CD4-positive, alpha-beta T cell treated with Interleukin-12 subunit alpha and Interleukin-12 subunit beta, for 1 hour (primary cell): ENCODE measurements at regions not wholly inside any gene's neighbourhood (a gene's known extent, or its start where the extent isn't known, plus 50 kb on each side); places are given as distances from the start of the nearest gene placed in this dataset.

Experiments used
- DNase-seq: peaks from one replicate; pipeline ENCODE4 v3.0.0-alpha.2; 2020

DNA sequence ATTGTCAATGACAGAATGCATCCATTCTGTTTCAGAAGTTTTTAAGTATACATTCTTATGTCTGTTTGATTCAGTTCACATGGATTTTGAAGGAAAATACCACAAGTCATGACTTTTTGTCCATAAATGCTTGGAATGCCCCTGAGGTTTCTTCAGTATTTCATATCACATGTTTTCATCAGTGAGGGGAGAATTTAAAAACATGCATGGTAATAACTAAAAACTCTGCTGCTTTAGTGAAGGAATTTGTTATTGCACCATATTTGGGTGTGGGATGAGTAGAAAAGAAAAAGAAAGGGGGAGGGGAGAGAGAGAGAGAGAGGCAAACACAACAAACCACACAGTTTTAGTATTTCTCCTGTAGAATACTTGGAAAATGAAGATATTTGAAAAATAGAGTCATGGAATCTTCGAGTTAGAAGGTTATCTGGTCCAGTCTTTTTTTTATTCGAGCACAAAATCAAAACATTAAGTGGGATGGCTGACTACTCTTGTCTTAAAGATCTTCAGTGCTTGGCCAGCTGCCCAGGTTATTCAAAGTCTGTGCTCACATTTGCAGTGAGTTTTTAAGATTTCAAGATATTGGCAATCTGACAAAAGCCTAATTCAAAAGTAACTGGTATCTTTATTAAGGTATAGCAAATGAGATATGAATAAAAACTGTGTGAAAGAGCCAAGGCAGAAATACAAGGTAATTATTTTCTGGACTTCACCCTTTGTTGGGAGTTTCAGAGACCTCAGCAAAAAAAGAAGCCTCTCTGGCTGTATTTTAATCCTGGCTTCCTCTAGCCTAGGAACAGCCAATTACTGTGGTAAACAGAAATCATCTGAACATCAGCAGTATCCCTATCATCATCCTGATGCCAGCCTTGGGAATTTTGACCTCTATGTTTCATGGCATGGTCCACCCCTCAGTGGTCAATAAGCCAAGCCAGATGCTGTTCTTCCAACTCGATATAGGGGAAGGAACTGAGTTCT, 687.9 kb upstream of the CITED2 start:
- no peak for DNase-seq

- no peak for DNase-seq
Observed at GRCh38 chr6:140061110-140062042, 686.9 kb upstream of the CITED2 start.

- no peak for DNase-seq
Observed at GRCh38 chr6:140059947-140060346, 685.5 kb upstream of the CITED2 start.

DNA sequence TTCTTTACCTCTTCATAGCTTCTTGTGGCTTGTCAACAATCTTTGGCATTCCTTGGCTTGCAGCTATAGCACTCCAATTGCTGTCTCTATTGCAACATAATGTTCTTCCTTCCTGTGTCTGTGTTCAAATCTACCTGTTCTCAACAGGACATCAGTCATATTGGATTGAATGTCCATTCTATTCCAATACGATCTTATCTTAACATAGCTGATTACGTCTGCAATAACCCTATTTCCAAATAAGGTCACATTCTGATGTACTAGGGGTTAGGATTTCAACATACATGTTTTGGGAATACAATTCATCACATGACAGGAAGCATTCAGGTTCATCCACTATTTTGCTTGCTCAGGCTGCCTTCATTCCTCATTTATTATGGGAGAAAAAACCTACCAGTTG, 684.4 kb upstream of the CITED2 start:
- DNase-seq, result no peak

GRCh38 chr6:140052736-140053729, 678.6 kb upstream of the CITED2 start:
- no peak for DNase-seq

DNA sequence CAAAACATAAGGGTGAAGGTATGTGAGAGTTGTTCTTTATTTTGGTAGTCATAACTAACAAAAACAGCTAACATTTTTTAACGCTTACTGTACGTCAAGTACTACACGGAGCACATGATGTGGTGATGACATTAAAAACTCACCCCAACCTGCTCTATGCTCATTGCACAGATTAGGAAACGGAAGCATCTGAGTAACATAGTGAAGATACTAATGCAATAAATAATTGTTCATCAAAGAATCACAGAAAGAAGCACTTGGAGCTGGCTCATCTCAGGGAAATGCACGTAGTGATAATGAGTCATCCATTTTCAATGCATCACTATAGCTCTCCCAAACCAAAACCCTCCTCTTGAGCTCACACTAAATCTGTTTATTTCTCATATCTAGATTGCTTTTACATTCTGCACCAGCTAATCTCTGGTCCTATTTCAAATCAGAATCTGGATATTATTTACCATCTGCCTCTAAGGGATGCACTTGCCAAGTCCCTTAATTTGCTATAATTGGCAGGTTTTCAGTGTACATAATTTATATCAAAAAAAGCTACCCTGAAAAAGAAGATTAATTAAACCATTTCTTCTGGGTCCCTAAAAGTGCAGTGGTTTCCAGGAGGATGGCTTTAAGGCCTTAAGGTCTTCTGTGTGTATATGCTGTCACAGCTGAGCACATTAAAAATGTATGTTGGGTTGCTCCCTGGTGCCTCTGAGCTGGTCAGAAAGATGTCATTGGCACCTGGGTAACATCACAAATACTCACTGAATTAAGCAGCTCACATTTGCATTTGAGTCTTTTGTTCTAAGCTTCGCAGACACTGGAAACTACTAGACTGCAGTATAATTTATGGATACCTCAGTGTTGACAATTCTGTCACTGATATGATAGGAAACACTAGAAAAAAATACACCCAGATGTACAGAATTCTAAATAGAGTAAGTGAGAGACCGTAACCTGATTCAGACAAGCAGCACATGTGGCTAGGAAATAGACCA, 677.4 kb upstream of the CITED2 start:
- no peak for DNase-seq

GRCh38 chr6:140050101-140050995, 675.9 kb upstream of the CITED2 start:
- DNase-seq, result no peak

DNA sequence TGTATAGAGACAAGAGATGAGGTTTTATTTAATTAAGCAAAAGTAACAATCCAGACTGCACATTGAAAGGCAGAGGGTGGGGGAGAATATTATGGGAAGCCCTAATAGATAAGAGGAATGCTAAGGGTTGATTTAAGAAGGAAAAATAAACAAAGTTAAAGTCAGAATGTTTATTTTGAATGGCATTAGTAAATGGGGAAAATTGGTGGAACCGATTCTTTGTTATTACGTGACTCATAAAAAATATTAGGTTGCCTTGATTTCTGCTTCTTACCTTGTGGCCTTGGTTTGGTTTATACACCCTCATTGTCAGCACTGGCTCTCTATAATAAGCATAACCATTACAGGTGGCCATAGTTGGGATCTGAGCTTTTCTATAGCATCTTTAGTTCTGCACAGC, 674.8 kb upstream of the CITED2 start:
- DNase-seq, result no peak

DNA sequence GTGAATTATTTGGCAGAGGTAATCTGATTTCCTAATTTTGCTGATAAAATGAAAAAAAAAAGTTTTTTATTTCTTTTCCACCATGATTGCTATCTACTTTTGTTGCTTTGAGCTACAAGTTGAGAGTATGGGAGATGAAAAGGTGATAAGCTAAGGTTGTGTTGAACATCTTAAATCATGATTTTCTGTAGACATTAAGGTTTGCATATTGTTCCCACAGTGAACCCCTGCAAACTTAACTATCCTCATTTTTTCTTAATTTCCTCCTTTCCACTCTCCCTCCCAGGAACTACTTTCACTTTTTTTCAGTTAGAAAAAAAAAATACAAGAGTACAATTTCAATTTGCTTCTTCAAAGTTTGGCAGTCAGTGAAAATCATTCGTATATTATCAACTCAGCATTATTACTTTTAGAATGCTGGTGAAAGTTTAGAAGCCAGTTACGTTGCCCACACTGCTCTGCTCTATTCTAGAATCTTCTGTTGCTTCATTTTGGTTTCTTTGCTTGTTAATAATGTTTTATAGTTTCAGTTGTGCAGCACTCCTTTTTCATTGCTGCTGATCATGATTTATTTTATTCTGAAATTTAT, 673.8 kb upstream of the CITED2 start:
- DNase-seq, result no peak

GRCh38 chr6:140047321-140047720, 672.9 kb upstream of the CITED2 start:
- no peak for DNase-seq

DNA sequence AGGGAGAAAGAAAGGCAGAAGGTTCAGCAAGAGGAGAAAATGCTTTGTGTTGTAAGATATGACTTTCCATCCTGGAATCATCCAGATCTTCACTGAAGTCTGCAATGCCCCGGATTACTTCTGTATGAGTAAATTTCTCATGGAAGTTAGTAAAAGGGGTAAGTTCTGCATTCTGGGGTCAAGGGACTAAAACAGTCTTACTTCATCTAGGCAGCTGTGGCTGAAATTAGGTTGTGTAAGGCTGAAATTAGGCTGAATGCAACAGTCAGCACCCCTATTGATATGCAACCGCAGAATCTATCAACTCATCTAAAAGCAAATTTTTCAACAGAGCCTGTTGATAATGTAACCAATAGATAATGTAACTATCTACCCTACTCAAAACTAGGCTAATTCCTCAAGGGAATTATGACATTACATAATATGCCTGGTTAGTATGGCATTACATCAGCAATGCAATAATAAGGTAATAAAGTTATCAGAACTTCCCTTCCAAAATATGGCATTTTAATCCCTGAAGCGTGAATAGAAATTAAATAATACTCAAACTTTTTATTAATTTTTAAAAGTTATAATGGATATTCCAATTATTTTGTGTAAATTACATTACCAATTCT, 671.7 kb upstream of the CITED2 start:
- DNase-seq, result no peak

GRCh38 chr6:140045116-140045515, 670.7 kb upstream of the CITED2 start:
- no peak for DNase-seq

GRCh38 chr6:140044626-140045025, 670.2 kb upstream of the CITED2 start:
- no peak for DNase-seq

GRCh38 chr6:140043762-140044378, 669.4 kb upstream of the CITED2 start:
- DNase-seq, result no peak

DNA sequence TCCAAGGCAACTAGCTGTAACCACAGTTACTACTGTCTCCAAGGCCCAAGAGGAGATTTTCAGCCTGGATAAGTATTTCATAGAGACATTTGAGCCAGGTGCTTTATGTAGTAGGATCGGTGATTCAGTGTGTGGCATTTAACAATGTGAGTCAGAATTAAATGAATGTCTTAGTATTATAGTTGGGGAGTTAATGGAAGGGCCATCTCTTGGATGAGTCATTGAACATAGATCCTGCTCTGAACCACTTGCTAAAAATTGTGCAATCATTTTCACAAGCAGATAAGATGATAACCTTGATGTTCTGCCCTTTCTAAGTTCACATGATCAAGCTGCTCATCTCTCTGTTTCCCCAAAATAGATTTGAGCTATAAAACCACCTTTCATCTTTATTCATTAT, 668.9 kb upstream of the CITED2 start:
- DNase-seq, result no peak

DNA sequence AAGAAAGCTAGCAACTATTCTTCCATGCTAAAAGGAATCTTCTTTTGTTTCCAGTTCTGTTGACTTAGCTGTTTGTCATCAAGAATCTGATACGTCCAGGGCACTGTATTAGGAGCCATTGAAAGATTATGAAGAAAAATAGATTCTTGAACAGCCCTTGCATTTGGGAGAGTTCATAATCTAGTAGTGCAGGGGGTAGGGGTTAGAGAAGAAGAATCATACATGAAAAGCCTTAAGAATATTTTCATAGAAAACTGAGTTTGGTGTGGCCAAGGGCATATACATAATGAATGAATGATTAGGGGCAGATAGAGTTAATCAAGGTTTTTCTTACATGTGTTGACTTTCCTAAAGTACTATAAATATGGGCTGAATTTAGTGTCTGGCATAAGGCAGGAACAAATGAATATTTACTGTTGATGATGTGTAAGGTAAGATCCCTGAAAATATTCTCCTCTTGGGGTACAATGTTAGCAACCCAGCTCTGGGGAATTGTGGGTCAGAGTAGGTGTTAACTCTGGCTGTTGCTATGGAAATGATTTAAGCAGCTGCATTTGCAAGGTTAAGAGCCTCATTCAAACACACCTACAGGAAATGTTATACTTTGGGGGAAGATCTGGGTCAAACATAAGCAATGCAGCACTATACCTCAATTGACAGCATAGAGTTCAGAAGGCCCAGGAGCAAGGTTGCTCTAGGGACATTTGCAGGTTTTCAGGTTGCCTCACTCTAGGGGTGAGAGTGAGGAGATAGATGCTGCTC, 667.3 kb upstream of the CITED2 start:
- no peak for DNase-seq

- DNase-seq, result no peak
Observed at GRCh38 chr6:140041056-140041455, 666.6 kb upstream of the CITED2 start.

DNA sequence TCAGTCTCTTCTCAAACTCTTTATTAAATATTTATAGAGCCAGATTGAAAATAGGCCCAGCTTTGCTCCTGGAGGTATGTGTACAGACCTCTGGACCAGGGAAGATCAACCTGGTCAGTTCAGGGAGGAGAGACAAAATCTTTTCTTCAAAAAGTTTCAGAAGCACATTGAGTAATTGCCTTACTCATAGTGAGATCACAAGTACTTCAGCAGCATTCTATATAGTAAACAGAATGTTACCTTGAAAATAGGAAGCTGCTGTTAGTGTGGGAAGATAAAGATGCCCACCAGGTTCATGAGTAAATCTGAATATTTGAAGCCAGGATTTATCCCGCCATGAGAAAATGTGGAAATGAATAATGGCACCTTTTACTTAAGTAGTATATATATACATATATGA, 665.9 kb upstream of the CITED2 start:
- DNase-seq, result no peak
